Tibial nerve (tissue), 3 donors: ENCODE measurements at regions not wholly inside any gene's neighbourhood (a gene's known extent, or its start where the extent isn't known, plus 50 kb on each side); places are given as distances from the start of the nearest gene placed in this dataset.

Experiments
- POLR2A ChIP-seq, 2 donors: fragments of 450-650 bp; IDR thresholded peaks; one replicate each; pipeline ENCODE4 v1.6.1; 2017; ENCODE audit warnings: antibody characterized with exemption in 2 of 2, mild to moderate bottlenecking in 2 of 2, moderate library complexity in 2 of 2
- TF ChIP-seq, protein P1 (sequence below), 5 experiments: fragments of 200-600 bp in 3 of 5; fragments of 450-650 bp in 2 of 5; sonication (generic) in 3 of 5; IDR thresholded peaks; one replicate each; pipeline ENCODE4 v1.5.1; 2016 to 2019; ENCODE audit warnings: antibody characterized with exemption in 5 of 5, mild to moderate bottlenecking in 3 of 5, moderate library complexity in 2 of 5

DNA sequence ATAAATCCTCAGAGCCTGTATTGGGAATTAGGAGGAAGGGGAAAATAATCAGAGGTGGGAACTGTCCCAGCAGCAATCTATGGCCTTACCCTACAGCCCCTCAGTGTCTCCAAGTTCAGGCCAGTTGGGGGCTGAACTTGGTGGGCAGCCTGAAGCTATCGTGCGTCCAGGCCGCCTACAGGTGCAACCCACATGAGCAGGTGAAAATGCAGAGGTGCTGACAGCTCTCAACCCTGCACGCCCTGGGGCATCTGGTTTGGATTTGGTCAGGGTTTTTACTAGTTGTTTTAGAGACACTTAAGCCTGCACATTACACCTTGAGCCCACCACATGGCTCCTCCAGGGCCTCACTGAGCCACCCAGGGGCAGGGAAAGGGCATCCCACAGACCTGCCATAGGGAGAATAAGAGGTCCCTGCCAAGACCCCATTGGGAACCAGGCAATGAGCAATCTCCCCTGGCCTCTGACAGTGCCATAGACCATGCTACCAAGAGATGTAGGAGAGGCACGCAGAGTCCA lies 209.5 kb downstream of the FOXD2 start:
- TF ChIP-seq, protein P1, sequence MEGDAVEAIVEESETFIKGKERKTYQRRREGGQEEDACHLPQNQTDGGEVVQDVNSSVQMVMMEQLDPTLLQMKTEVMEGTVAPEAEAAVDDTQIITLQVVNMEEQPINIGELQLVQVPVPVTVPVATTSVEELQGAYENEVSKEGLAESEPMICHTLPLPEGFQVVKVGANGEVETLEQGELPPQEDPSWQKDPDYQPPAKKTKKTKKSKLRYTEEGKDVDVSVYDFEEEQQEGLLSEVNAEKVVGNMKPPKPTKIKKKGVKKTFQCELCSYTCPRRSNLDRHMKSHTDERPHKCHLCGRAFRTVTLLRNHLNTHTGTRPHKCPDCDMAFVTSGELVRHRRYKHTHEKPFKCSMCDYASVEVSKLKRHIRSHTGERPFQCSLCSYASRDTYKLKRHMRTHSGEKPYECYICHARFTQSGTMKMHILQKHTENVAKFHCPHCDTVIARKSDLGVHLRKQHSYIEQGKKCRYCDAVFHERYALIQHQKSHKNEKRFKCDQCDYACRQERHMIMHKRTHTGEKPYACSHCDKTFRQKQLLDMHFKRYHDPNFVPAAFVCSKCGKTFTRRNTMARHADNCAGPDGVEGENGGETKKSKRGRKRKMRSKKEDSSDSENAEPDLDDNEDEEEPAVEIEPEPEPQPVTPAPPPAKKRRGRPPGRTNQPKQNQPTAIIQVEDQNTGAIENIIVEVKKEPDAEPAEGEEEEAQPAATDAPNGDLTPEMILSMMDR (IDR thresholded peaks at IDR 0.05) = no peak
- TF ChIP-seq POLR2A (IDR thresholded peaks at IDR 0.05) = no peak
